Heart left ventricle (tissue), 13 donors: ENCODE measurements at regions not wholly inside any gene's neighbourhood (a gene's known extent, or its start where the extent isn't known, plus 50 kb on each side); places are given as distances from the start of the nearest gene placed in this dataset.

Experiments used
- POLR2A ChIP-seq, 2 donors: fragments of 450-650 bp; IDR thresholded peaks; one replicate each; pipeline ENCODE4 v1.6.1; 2017; ENCODE audit warnings: antibody characterized with exemption in 2 of 2, mild to moderate bottlenecking in 2 of 2, moderate library complexity in 2 of 2
- TF ChIP-seq, protein P1 (sequence below), 12 donors: fragments of 200-600 bp; sonication (generic) in 4 of 12; IDR thresholded peaks; one replicate each; pipeline versions ENCODE4 v1.5.0 to v1.8.0; 2018 to 2022; ENCODE audit warnings: antibody characterized with exemption in 12 of 12, mild to moderate bottlenecking in 5 of 12
- donor health status: ischemic (EF 13 %, LVEDD 7.1; RV severe dilation, severe dysfunction).
- donor health status: DM: no; HTN: yes; CAD: no.
- donor health status: DM: no; HTN: no; CAD: no.
- donor health status: ischemic (EF 25% LVEDD 6.9; RV normal size, moderate dysfunction).
- donor health status: ischemic (EF 25% LVEDD 5.7; RV mildly dilated, moderate dysfunction).
- donor health status: ischemic (EF 35%, LVEDD 5.7; RV mildly dilated, moderate dysfunction).
- donor health status: nonischemic (EF 11% LVEDD 7.7; RV severe dilation, severe dysfunction).
- donor health status: DM: yes; HTN: yes; CAD: no.
- donor health status: PGD.
- donor health status: ischemic (EF 29% LVEDD 5.4; RV normal size, mild dysfunction).
- donor health status: nonischemic (EF 23%, LVEDD 6.1; RV moderate dilation, normal function).

DNA sequence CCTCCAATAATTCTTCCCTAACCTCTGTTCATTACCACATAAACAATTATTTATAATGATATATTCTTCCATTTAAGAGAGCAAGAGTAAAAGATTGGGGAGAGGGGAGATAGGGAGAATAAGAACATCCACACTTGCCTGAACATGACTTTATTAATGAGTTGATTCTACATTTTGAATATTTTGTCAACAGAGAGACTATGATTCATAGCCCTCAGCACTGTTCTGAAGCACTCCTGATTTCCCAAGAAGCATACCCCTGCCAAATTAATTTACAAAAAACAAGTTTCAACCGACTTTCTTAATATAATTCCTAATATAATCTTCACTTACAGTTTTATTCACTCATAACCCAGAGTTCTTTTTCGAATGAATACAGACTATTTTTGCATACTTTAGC, 828.8 kb downstream of the ROBO2 start:
- TF ChIP-seq, protein P1, sequence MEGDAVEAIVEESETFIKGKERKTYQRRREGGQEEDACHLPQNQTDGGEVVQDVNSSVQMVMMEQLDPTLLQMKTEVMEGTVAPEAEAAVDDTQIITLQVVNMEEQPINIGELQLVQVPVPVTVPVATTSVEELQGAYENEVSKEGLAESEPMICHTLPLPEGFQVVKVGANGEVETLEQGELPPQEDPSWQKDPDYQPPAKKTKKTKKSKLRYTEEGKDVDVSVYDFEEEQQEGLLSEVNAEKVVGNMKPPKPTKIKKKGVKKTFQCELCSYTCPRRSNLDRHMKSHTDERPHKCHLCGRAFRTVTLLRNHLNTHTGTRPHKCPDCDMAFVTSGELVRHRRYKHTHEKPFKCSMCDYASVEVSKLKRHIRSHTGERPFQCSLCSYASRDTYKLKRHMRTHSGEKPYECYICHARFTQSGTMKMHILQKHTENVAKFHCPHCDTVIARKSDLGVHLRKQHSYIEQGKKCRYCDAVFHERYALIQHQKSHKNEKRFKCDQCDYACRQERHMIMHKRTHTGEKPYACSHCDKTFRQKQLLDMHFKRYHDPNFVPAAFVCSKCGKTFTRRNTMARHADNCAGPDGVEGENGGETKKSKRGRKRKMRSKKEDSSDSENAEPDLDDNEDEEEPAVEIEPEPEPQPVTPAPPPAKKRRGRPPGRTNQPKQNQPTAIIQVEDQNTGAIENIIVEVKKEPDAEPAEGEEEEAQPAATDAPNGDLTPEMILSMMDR (IDR thresholded peaks at IDR 0.05), result no peak
- TF ChIP-seq POLR2A (IDR thresholded peaks at IDR 0.05), result no peak
